GM21390 (cell line): ENCODE measurements at regions not wholly inside any gene's neighbourhood (a gene's known extent, or its start where the extent isn't known, plus 50 kb on each side); places are given as distances from the start of the nearest gene placed in this dataset.
"Not testable (repeated sequence)": the region's sequence is repeated elsewhere in the genome, so short reads cannot be mapped to it uniquely, and the experiment has no call there.

ENCODE experiments used
- ATAC-seq: cut with Tn5 transposase; IDR thresholded peaks from one replicate; pipeline ENCODE4 v1.9.1; 2021; ENCODE audit not compliant: unreplicated experiment

DNA sequence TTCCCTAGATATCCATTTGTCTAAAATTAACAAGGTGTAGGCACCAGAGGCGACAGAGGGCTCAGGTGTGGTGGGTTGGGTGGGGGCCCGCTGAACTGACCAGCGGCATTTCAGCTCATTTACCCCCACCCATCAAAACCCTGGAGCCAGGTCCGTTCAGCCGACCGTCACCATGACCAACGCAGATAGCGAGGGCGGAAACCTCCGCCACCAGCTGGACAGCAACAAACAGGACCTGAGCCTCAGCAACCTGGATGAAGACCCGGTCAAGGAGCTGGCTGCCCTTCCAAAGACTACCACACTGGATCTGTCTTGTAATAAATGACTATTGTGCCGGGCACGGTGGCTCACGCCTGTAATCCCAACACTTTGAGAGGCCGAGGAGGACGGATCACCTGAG lies 120.8 kb upstream of the LGSN start:
- ATAC-seq: no peak

DNA sequence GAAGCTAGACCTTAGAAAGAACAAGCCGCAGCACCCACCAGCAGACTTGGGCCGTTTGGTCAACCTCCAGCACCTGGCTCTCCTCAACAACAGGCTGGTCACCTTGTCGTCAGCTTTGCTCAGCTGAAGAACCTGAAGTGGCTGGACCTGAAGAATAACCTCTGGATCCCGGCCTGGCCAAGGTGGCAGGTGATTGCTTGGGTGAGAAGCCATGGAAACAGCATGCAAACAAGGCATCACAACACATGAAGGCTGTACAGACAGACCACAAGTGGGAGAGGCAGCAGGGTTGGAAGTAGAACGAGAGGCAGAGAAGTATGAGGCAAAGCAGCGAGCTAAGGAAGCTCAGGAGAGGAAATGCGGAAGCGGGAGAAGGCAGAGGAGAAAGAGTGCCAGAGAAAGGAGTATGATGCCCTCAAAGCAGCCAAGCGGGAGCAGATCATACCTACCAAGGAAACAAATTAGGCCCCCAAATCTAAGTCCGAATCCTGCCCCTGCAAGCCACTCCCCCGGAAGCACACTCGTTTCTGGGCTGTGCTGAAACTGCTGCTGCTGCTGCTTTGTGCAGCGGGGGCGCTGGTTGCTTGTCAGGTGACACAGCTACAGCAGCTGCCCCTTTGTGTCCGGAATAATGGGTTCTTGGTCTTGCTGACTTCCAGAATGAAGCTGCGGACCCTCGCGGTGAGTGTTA lies 121.6 kb upstream of the LGSN start:
- no peak for ATAC-seq

DNA sequence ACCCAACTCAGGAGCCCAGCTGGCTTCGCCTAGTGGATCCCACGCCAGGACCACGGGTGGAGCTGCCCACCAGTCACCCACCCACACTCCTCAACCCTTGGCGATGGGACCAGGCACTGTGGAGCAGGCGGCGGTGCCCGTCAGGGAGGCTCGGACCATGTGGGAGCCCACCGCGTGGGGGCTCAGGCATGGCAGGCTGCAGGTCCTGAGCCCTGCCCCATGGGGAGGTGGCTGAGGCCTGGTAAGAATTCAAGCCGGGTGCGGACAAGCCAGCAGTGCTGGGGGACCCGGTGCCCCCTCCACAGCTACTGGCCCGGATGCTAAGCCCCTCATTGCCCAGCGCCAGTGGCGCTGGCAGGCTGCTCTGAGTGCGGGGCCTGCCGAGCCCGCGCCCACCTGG lies 123.1 kb upstream of the LGSN start:
- no peak for ATAC-seq

DNA sequence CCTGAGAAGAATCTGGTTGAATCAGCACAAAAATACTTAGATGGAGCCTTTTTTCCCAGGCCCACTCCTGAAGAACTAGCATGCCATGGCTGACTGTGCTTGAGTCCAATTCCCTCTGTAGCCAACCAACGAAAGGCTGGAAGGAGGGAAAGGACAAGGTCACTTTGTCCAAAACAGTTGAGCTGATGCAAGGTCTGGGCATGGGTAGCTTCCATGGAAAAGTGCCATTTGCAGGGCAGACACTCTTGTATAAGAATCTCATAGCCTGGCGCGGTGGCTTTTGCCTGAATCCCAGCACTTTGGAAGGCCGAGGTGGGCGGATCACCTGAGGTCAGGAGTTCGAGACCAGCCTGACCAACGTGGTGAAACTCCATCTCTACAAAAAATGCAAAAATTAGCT lies 125.0 kb upstream of the LGSN start:
- ATAC-seq: no peak

DNA sequence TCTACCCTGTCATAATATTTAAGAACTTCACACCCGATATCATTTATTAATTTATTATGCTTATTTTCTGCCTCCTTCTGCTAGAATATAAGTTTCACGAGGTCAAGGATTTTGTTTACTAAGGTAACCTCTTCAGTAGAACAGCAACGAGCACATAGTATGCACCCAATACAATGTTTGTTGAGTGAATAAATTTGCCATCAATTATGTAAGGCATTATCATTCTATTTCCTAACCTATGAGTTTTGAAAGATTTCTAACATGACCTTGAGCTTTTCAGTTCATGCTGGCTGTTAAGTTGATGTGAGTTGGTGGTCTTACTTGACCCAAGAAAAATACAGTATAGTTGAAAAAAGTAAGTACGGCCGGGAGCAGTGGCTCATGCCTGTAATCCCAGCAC lies 125.9 kb upstream of the LOC128125822 start:
- ATAC-seq: no peak

DNA sequence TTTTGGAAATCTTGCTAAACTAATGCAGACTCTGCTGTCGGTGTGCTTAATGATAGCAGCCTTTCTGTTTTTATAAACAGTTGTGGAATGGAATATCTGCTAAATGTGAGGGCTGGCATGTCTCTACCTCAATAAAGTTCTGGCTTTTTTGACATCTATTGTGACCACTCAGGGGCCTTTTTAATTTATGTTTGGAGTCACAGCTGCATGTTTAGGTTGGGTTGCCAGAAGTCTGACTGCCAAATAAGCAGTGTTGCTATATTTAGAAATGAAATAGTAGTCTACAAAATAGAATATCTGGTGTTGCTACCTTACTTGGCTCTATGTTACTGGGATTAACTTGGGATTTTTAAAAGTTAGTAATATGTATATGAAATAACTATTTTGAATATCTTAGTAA lies 125.1 kb upstream of the LOC128125822 start:
- no peak for ATAC-seq

DNA sequence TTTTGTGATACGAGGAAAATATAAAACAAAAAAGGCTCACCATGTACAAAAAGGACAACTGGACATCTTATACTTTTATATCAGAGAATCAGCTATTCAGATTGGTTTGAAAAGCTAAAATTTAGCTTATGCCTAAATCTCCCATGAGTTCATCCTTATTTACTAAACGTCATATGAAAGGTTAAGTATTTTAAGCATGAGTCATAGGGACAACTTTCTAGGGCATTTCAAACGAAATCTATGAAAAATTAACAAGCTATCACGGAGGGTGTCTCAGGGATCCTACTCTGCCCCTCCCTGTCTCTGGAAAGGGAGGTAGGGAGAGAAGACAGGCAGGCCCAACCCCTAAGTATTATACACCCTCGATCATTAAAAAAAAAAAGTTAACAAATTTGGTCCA lies 124.1 kb upstream of the LOC128125822 start:
- no peak for ATAC-seq

DNA sequence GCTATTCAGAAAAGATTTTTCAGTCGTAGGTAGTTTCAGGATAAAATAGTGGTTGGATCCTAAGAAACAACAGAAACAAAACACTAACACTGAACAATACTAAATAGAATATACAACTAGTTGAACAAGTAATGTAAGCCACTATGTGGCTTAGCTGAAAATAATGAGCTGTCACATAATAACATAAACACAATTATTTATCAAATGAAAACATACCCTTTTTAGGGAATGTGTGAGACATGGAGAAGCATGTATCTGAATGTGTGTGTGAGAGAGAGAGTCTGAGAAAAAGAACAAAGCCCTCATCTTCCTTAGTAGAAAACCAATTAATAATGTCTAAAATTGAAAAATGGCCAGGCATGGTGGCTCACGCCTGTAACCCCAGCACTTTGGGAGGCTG lies 122.6 kb upstream of the LOC128125822 start:
- ATAC-seq: no peak

DNA sequence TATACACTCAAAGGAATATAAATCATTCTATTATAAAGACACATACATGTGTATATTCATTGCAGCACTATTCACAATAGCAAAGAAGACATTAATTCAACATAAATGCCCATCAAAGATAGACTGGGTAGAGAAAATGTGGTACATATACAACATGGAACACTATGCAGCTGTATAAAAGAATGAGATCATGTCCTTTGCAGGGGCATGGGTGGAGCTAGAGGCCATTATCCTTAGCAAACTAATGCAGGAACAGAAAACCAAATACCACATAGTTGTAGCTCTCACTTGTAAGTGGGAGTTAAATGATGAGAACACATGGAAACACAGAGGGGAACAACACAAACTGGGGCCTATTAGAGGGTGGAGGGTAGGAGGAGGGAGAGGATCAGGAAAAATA lies 121.0 kb upstream of the LOC128125822 start:
- no peak for ATAC-seq

DNA sequence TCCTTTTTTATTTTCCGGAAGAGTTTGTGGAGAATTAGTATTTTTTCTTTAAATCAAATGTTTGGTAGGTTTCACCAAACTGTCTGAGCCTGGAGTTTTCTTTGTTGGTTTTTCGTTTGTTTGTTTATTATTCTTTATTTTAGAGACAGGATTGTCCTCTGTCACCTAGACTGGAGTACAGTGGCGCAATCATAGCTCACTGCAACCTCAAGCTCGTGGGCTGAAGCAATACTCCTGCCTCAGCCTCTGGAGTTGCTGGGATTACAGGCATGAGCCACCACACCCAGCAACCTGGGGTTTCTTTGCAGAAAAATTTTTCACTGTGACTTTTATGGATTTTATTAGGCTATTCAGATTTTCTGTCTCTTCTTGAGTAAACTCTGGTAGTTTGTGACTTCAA lies 120.2 kb upstream of the LOC128125822 start:
- no peak for ATAC-seq

DNA sequence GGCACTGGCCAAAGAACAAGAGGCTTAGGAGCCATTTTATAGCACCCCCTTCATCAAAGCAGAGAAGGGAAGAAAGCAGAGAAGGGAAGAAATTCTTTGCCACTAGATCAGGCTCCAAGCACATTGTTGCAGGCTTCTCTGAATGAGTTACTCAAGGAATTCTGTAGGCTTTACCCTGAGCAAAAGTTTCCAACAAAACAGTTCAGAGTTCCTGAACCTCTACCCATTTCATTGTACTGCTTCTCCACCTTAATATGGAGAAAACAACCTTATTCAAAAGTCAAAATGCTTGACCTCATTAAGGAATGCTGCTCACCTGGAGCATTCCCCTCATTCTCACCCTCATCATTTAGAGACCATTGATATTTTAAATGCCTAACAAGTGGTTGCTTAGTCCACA lies 115.5 kb upstream of the LOC128125822 start:
- ATAC-seq: no peak

DNA sequence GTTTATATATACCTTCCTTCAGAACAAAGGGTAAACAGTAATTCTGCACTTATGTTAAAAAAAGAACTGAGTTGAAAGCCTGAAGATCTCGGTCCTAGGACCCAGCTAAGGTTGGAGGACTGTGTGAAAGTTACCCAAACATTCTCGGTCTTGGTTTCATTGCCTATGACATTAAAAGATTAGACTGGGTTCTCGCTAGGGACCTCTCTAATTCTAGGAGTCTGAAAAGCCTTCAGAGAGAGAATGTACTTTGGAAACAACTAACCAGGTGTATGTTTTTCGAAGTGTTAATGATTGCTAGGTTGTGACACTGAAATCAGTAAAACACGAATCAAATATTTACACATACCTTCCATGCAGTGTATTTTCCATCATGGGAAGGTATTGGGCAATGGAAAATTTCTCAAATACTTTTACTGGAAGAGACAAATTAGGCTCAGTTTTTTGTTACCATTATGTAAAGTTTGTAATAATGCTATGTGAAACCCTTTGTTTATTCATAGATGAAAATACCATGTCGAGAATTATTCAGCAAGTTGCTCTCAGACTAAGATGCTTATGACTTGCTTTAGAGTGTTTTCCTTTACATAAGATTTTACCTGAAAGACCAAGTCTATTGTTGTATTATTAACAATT lies 113.7 kb upstream of the LOC128125822 start:
- peak; percentile 91 for ATAC-seq

DNA sequence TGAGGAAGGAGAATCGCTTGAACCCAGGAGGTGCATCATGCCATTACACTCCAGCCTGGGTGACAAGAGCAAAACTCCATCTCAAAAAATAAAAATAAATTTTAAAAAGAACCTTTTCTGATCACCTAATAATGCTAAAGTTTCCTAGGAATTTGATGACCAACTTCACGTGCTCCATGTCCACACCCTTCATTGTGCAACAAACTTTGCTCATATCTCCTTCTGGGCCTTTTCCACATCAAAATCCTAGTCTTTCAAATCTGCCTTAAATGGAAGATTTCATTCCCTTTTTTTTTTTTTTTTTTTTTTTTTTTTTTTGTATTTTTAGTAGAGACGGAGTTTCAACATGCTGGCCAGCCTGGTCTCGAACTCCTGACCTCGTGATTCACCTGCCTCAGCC lies 112.5 kb upstream of the LOC128125822 start:
- no peak for ATAC-seq

DNA sequence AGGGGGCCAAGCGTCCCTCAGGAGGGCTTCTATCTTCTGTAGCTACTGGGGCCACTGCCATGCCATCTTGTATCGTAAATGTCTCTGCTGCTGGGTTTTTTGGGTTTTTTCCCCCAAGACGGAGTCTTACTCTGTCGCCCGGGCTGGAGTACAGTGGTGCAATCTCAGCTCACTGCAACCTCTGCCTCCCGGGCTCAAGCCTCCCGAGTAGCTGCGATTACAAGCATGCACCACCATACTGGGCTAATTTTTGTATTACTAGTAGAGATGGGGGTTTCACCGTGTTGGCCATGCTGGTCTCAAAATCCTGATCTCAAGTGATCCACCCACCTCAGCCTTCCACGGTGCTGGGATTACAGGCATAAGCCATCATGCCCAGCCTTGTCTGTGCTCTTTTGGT lies 111.3 kb upstream of the LOC128125822 start:
- ATAC-seq: no peak

DNA sequence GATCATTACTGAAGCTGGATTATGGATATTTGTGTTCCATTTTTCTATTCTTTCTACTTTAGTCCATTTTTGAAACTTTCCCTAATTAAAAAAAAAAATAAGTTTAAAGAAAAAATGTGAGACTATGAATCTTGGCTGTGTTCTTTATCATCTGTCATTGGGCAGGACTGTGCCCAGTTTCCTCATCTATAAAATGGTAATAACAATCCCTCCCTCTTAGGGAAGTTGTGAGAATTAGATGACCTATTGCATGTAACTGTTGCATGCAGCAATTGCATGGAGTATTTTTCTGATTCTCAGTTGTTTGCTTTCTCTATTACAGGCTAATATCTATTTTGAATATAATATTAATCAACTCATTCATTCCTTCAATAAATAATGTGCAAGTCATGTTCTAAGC lies 108.2 kb upstream of the LOC128125822 start:
- no peak for ATAC-seq

DNA sequence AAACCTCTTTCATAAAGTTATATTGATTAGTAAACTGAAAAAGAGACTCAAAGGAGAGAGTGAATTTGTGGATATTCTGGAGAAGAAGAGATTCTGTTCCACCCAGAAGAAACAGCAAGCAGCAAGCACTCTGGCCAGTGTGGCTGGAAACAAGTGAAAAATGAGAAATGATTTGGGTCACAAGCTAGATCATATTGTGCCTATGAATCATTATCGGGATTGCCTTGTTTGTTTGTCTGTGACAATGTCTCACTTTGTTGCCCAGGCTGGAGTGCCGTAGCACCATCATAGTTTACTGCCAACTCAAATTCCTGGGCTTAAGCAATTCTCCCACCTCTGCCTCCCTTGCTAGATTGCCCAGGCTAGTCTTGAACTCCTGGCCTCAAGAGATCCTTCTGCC lies 106.5 kb upstream of the LOC128125822 start:
- ATAC-seq: no peak

DNA sequence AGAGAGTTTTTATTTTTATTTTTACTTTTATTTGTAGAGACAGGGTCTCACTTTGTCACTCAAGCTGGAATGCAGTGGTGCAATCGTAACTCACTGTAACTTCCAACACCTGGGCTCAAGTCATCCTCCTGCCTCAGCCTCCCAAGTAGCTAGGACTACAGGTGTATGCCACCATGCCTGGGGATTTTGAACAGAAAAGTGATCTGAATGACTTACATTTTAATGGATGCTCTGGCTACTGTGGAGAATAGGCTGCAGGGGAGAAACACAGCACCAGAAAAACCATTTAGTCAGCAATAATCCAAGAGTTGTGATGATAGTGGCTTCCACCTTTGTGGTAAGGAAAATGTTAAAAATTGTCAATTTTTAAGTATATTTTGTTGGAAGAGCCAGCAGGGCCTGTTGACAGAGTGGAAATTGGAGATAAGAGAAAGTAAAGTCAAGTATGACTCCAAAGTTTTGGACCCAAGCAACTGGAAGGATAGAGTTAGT lies 106.0 kb upstream of the LOC128125822 start:
- ATAC-seq: no peak

DNA sequence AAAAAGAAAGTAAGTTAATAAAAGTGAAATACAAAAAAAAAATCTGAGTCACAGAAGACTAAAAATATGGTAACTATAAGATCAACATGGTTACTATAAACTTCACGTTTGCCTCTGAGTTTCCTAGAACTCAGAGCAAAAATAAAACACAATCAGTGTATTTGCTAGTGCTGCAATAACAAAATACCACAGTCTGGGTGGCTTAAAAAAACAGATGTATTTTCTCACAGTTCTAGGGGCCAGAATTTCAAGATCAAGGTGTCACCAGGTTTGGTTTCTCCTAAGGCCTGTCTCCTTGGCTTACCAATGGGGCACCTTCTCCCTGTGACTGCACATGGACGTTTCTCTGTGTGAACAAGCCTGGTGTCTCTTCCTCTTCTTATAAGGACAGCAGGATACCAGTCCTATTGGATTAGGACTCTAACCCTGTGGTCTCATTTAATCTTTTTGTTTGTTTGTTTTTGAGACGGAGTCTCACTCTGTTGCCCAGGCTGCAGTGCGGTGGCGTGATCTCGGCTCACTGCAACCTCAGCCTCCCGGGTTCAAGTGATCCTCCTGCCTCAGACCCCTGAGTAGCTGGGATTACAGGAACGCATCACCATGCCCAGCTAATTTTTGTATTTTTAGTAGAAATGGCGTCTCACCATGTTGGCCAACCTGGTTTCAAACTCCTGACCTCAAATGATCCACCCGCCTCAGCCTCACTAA lies 104.9 kb upstream of the LOC128125822 start:
- ATAC-seq: no peak

DNA sequence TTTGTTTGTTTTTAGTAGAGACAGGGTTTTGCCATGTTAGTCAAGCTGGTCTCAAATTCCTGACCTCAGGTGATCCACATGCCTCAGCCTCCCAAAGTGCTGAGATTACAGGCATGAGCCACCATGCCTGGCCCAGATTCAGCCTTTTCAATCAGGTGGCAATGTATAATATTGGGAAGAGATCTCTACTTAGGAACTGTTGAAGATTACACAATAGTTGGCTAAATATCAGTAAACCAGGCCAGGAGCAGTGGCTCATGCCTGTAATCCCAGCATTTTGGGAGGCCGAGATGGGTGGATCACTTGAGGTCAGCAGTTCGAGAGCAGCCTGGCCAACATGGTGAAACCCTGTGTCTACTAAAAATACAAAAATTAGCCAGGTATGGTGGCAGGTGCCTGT lies 101.1 kb upstream of the LOC128125822 start:
- not testable (repeated sequence) for ATAC-seq

DNA sequence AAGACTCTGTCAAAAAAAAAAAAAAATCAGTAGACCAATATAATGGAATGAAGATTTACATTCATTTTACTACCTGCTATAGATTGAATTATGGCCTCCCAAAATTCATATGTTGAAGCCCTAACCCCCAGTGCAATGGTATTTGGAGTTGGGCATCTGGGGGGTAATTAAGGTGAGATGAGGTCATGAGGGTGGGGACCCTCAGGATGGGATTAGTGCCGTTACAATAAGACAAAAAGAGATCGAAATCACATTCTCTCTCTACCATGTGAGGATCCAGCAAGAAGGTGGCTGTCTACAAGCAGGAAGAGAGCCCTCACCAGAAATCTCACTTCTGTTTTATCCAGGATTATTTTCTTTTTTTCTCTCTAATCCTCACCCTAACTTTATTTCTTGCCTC lies 100.6 kb upstream of the LOC128125822 start:
- ATAC-seq: no peak

DNA sequence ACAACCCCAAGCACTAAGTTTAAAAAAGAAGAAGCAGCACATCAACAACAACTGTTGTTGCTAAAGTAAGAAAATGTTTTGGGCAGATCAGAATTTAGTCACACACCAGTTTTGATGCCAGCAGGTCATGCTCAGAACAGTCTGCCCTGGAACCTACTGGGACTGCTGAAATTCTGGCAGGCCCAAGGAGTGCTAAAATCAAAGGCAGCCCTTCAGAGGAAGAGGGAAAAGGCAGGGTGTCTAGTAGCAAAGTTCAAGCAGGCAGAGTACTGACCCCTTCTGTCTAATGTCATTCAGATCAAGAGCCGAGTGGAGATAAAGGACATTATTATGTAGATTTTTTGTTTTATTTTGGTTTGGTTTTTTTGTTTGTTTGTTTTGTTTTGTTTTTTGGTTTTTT lies 96.6 kb upstream of the LOC128125822 start:
- ATAC-seq: no peak

DNA sequence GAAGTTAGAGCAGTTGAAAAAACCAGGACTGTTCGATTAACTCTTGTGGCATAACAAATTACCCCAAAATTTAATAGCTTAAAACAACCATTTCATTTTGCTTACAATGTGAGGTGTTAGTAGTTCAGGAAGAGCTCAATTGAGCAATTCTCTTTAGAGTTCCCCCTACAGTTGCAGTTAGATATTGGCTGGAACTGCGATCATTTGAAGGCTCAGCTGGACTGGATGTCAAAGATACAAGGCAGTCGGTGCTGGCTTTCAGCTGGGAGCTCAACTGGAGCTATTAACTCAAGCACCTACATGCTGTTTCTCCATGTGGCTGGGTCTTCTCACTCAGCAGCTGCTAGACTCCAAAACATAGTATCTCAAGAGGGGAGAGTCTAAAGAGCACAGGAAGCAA lies 96.0 kb upstream of the LOC128125822 start:
- no peak for ATAC-seq
